NB4 (cell line): ENCODE measurements at regions not wholly inside any gene's neighbourhood (a gene's known extent, or its start where the extent isn't known, plus 50 kb on each side); places are given as distances from the start of the nearest gene placed in this dataset.

Experiments
- MAX ChIP-seq: IDR thresholded peaks from 2 replicates; pipeline ENCODE4 v1.6.1; 2011; ENCODE audit warnings: low read depth, low read length
- MYC ChIP-seq: IDR thresholded peaks from 2 replicates; pipeline ENCODE4 v1.6.1; 2011; ENCODE audit warnings: low read depth, low read length
- POLR2A ChIP-seq: IDR thresholded peaks from 2 replicates; pipeline ENCODE4 v1.6.1; 2011; ENCODE audit warnings: mild to moderate bottlenecking; ENCODE audit not compliant: insufficient read length; ENCODE audit errors: extremely low read depth
- TF ChIP-seq, protein P1 (sequence below): IDR thresholded peaks from one replicate; pipeline ENCODE4 v1.5.1; 2012; ENCODE audit warnings: low read depth, low read length

DNA sequence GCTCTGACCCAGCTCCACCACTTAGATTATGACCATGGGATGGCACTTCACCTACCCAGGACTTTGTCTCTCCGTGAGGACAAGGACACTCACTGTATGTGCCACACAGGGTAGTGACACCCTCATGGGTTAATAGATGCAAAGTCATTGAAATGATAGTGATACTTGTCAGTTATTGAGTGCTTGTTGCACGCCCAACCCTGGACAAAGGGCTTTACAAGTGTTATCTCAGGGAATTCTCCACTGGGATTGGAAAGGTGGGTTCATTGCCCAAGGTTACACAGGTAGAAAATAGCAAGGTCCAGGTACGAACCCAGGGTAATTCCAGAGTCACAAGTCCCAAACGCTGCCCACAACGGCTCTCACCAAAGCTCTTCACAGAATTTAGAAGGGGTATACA, 158.2 kb downstream of the TRIM29 start:
- TF ChIP-seq POLR2A (no peak), MYC (no peak), MAX (no peak)
- TF ChIP-seq, protein P1, sequence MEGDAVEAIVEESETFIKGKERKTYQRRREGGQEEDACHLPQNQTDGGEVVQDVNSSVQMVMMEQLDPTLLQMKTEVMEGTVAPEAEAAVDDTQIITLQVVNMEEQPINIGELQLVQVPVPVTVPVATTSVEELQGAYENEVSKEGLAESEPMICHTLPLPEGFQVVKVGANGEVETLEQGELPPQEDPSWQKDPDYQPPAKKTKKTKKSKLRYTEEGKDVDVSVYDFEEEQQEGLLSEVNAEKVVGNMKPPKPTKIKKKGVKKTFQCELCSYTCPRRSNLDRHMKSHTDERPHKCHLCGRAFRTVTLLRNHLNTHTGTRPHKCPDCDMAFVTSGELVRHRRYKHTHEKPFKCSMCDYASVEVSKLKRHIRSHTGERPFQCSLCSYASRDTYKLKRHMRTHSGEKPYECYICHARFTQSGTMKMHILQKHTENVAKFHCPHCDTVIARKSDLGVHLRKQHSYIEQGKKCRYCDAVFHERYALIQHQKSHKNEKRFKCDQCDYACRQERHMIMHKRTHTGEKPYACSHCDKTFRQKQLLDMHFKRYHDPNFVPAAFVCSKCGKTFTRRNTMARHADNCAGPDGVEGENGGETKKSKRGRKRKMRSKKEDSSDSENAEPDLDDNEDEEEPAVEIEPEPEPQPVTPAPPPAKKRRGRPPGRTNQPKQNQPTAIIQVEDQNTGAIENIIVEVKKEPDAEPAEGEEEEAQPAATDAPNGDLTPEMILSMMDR: no peak
